HG02623 (cell line): ENCODE measurements at regions not wholly inside any gene's neighbourhood (a gene's known extent, or its start where the extent isn't known, plus 50 kb on each side); places are given as distances from the start of the nearest gene placed in this dataset.
"Not testable (repeated sequence)": the region's sequence is repeated elsewhere in the genome, so short reads cannot be mapped to it uniquely, and the experiment has no call there.

Source experiments
- ATAC-seq: cut with Tn5 transposase; IDR thresholded peaks from one replicate; pipeline ENCODE4 v1.9.1; 2021; ENCODE audit warnings: moderate library complexity; ENCODE audit not compliant: unreplicated experiment

- no peak for ATAC-seq
Measured at GRCh38 chr6:115873901-115874300, 186.8 kb downstream of the FRK start.

- ATAC-seq: no peak
Measured at GRCh38 chr6:115870464-115870863, 190.2 kb downstream of the FRK start.

GRCh38 chr6:115865914-115866313 is 194.8 kb downstream of the FRK start:
- ATAC-seq: no peak

GRCh38 chr6:115863211-115863610 is 197.5 kb downstream of the FRK start:
- ATAC-seq: no peak

GRCh38 chr6:115861658-115862057 is 199.0 kb downstream of the FRK start:
- not testable (repeated sequence) for ATAC-seq

- ATAC-seq: not testable (repeated sequence)
Measured at GRCh38 chr6:115859577-115859976, 201.1 kb downstream of the FRK start.

- ATAC-seq: no peak
Measured at GRCh38 chr6:115854866-115855665, 205.6 kb downstream of the FRK start.

- ATAC-seq: no peak
Measured at GRCh38 chr6:115847671-115848070, 213.0 kb downstream of the FRK start.

GRCh38 chr6:115843945-115844344 is 216.7 kb downstream of the FRK start:
- ATAC-seq: no peak

- no peak for ATAC-seq
Measured at GRCh38 chr6:115842338-115842737, 218.4 kb downstream of the FRK start.

GRCh38 chr6:115839583-115840181 is 221.0 kb downstream of the FRK start:
- no peak for ATAC-seq

GRCh38 chr6:115838763-115839401 is 221.8 kb downstream of the FRK start:
- peak; percentile 88 for ATAC-seq

- ATAC-seq: no peak
Measured at GRCh38 chr6:115838216-115838615, 222.5 kb downstream of the FRK start.

GRCh38 chr6:115836374-115836773 is 224.3 kb downstream of the FRK start:
- not testable (repeated sequence) for ATAC-seq

- ATAC-seq: no peak
Measured at GRCh38 chr6:115835314-115835713, 225.4 kb downstream of the FRK start.

GRCh38 chr6:115834542-115834941 is 226.1 kb downstream of the FRK start:
- not testable (repeated sequence) for ATAC-seq

- ATAC-seq: no peak
Measured at GRCh38 chr6:115832786-115833185, 227.9 kb downstream of the FRK start.

GRCh38 chr6:115832186-115832585 is 228.5 kb downstream of the FRK start:
- ATAC-seq: no peak

- ATAC-seq: peak; percentile 51
Measured at GRCh38 chr6:115830895-115831294, 229.8 kb downstream of the FRK start.

GRCh38 chr6:115821798-115822197 is 238.9 kb downstream of the FRK start:
- no peak for ATAC-seq

GRCh38 chr6:115819506-115819905 is 241.2 kb downstream of the FRK start:
- no peak for ATAC-seq

- ATAC-seq: no peak
Measured at GRCh38 chr6:115817161-115817560, 243.5 kb downstream of the FRK start.
